ENCODE measurements at regions not wholly inside any gene's neighbourhood (a gene's known extent, or its start where the extent isn't known, plus 50 kb on each side); places are given as distances from the start of the nearest gene placed in this dataset.

DNA sequence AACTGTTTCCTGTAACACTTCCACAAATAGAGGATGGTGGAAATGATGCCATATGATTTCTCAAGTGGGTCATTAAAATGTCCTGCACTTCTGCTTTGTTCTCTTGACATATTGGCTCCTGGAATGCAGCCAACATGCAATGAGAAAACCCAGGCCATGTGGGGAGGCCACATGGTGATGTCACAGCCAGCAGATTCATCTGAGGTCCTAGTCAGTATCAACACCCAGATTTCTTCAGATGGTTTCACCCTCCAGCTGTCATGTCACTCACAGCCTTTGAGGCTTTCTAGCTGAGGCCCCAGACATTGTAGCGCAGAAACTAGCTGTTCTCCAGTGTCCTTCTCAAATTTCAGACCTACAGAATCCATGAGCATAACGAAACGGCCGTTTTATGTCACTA is 102.3 kb upstream of the NUPR2 start (continued):
- TF ChIP-seq, protein P1, sequence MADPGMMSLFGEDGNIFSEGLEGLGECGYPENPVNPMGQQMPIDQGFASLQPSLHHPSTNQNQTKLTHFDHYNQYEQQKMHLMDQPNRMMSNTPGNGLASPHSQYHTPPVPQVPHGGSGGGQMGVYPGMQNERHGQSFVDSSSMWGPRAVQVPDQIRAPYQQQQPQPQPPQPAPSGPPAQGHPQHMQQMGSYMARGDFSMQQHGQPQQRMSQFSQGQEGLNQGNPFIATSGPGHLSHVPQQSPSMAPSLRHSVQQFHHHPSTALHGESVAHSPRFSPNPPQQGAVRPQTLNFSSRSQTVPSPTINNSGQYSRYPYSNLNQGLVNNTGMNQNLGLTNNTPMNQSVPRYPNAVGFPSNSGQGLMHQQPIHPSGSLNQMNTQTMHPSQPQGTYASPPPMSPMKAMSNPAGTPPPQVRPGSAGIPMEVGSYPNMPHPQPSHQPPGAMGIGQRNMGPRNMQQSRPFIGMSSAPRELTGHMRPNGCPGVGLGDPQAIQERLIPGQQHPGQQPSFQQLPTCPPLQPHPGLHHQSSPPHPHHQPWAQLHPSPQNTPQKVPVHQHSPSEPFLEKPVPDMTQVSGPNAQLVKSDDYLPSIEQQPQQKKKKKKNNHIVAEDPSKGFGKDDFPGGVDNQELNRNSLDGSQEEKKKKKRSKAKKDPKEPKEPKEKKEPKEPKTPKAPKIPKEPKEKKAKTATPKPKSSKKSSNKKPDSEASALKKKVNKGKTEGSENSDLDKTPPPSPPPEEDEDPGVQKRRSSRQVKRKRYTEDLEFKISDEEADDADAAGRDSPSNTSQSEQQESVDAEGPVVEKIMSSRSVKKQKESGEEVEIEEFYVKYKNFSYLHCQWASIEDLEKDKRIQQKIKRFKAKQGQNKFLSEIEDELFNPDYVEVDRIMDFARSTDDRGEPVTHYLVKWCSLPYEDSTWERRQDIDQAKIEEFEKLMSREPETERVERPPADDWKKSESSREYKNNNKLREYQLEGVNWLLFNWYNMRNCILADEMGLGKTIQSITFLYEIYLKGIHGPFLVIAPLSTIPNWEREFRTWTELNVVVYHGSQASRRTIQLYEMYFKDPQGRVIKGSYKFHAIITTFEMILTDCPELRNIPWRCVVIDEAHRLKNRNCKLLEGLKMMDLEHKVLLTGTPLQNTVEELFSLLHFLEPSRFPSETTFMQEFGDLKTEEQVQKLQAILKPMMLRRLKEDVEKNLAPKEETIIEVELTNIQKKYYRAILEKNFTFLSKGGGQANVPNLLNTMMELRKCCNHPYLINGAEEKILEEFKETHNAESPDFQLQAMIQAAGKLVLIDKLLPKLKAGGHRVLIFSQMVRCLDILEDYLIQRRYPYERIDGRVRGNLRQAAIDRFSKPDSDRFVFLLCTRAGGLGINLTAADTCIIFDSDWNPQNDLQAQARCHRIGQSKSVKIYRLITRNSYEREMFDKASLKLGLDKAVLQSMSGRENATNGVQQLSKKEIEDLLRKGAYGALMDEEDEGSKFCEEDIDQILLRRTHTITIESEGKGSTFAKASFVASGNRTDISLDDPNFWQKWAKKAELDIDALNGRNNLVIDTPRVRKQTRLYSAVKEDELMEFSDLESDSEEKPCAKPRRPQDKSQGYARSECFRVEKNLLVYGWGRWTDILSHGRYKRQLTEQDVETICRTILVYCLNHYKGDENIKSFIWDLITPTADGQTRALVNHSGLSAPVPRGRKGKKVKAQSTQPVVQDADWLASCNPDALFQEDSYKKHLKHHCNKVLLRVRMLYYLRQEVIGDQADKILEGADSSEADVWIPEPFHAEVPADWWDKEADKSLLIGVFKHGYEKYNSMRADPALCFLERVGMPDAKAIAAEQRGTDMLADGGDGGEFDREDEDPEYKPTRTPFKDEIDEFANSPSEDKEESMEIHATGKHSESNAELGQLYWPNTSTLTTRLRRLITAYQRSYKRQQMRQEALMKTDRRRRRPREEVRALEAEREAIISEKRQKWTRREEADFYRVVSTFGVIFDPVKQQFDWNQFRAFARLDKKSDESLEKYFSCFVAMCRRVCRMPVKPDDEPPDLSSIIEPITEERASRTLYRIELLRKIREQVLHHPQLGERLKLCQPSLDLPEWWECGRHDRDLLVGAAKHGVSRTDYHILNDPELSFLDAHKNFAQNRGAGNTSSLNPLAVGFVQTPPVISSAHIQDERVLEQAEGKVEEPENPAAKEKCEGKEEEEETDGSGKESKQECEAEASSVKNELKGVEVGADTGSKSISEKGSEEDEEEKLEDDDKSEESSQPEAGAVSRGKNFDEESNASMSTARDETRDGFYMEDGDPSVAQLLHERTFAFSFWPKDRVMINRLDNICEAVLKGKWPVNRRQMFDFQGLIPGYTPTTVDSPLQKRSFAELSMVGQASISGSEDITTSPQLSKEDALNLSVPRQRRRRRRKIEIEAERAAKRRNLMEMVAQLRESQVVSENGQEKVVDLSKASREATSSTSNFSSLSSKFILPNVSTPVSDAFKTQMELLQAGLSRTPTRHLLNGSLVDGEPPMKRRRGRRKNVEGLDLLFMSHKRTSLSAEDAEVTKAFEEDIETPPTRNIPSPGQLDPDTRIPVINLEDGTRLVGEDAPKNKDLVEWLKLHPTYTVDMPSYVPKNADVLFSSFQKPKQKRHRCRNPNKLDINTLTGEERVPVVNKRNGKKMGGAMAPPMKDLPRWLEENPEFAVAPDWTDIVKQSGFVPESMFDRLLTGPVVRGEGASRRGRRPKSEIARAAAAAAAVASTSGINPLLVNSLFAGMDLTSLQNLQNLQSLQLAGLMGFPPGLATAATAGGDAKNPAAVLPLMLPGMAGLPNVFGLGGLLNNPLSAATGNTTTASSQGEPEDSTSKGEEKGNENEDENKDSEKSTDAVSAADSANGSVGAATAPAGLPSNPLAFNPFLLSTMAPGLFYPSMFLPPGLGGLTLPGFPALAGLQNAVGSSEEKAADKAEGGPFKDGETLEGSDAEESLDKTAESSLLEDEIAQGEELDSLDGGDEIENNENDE (IDR thresholded peaks at IDR 0.05; ENCODE audit: insufficient replicate concordance, low read length) = no peak

All from H1 (cell line).